GM19372 (cell line): ENCODE measurements at regions not wholly inside any gene's neighbourhood (a gene's known extent, or its start where the extent isn't known, plus 50 kb on each side); places are given as distances from the start of the nearest gene placed in this dataset.
A peak's percentile ranks its signal among the peaks of the same experiment; 100 is the strongest.

Source experiments
- ATAC-seq: cut with Tn5 transposase; IDR thresholded peaks from one replicate; pipeline ENCODE4 v1.9.1; 2021; ENCODE audit warnings: mild to moderate bottlenecking, low read depth, moderate library complexity; ENCODE audit not compliant: unreplicated experiment

- ATAC-seq: peak; percentile 73
These were observed 50.3 kb upstream of the PREP start for GRCh38 chr6:105452924-105453756.
